DMS114 treated with DMSO at 0.1 percent for 48 hours (cell line): ENCODE measurements at regions not wholly inside any gene's neighbourhood (a gene's known extent, or its start where the extent isn't known, plus 50 kb on each side); places are given as distances from the start of the nearest gene placed in this dataset.
"Not testable (repeated sequence)": the region's sequence is repeated elsewhere in the genome, so short reads cannot be mapped to it uniquely, and the experiment has no call there.

Source experiments
- DNase-seq: peaks from one replicate; lab custom pipeline; 2025; ENCODE audit not compliant: unreplicated experiment; lab: John Stamatoyannopoulos, UW

DNA sequence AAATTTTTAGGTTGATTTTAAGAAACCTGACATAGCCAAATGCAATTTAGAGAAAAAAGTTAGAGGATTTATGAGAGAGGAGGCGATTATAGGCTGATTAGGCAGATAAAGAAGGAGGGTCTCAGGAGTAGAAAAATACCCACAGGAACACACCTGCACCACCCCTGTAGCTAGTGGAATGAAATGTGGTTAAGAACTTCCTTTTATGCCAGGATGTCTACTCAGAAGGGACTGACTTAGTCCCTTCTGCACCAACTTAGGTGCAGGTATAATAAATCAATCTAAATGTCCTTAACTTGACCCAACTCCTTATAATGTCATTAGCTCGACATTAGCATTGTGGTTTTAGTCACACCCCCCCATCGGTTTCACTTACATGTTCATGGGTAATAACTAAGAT, 1274.5 kb upstream of the TMEFF2 start:
- DNase-seq: no peak

DNA sequence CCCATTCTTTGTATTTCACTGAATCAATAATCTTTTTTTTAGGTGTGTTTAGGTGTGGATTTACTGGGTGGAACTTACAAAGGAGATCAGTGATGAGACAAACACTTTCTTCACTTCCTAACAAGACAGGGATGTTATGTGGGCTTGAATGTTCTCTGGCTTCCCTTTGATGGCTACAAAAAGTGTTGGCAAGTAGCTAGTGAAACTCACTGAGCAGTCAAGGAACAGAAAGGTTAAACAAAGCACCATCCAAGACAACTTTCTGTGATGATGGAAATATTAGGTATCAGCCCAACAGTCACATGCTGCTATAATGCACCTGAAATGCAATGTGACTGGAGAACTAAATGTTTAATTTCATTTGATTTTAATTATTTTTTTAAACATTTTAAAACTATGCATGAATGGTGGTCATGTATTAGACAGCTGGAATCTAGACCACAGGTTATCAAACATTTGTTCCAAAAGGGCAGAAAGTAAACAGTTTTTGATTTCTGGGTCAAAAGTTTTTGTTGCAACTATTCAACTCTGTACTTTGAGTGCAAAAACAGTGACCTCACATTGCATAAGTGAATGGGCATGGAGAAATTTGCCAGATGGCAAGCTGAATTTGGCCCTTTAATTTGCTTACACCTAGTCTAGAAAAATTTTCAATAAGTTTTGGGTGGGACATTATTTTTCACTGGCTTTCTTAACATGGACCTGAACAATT, 1272.7 kb upstream of the TMEFF2 start:
- no peak for DNase-seq

DNA sequence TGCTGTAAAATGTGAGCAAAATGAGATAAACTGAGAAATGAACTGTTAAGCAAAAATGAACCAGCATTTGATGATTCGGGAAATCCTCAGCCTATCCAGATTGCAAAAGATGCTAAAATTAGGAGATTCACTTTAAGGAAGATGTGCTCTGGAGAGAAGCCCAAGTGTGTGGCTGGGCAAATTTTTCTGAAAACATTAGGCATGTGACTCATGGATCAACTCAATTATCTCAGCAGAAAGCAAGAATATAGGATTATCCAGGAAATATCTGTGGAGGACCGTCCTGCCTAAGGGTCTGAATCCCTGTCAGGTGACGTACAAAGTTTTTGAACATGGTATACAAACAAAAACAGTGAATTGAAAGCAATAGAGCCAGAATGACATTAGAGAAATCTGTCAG, 1268.3 kb upstream of the TMEFF2 start:
- no peak for DNase-seq

DNA sequence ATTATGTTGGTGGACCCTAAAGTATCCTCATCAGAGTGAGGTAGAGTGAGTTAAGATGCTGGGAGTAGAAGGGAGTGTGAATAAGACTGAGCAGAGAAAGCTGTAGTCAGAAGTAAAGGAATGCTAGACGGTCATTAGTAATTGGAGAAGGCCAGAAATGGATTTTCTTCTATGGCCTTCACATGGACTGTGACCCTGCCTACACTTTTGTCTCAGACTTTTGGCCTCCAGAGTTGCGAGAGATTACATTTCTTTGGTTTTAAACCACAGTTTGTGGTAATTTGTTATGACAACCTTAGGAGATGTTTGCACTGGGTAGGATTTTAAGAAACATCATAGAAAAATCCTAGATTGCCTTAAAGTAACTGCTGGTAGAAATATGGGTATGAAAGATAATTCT, 1267.7 kb upstream of the TMEFF2 start:
- DNase-seq: no peak

DNA sequence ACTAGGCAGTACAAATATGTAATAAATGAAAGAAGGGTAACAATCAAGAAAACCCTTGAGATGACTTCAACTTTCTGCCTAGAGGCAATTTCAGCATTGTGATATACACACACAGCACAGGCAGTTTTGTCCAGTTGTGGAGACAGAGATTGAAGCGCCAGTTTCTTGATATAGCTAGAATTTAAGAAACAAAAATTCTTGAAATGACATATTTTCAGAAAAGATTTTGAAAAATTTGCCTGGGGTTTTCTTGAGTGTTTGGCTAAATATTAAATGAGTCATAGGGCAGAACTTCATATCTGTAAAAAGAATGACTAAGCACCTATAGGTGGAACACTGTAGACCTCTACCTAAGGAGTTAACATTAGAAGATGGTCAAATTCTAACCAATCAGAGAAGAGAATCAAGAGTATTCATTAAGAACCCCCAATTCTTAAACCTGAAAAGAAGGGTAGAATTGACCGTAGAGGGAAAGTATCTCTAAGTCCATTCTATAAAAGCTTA, 1266.8 kb upstream of the TMEFF2 start:
- DNase-seq: no peak

DNA sequence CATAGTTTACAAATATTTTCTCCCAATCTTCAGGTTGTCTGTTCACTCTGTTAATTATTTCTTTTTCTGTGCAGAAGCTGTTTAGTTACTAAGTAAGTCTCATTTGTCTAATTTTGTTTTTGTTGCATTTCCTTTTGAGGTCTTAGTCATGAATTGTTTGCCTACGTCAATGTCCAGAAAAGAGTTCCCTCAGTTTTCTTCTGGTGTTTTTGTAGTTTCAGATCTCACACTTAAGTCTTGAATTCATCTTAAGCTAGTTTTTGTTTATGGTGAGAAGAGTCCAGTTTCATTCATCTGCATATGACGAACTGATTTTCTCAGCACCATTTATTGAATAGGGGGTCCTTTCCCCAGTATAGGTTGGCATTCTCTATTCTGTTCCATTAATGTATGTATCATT, 1252.2 kb upstream of the TMEFF2 start:
- no peak for DNase-seq

DNA sequence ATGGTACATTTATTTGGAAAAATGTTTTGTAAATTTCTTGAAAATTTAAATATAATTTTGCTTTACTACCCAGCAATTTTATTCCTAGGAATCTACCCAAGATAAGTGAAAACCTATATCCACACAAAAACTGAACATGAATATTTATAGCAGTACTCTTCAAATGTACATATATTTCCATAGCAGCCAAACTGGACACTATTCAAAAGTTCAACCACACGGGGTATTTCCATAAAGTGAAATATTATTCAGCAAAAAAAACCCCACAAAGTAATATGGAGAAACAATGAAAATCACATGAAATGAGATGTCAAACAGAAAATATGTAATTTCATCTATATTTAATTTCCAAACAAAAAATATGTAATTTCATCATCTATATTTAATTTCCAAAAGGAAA, 1247.6 kb upstream of the TMEFF2 start:
- no peak for DNase-seq

DNA sequence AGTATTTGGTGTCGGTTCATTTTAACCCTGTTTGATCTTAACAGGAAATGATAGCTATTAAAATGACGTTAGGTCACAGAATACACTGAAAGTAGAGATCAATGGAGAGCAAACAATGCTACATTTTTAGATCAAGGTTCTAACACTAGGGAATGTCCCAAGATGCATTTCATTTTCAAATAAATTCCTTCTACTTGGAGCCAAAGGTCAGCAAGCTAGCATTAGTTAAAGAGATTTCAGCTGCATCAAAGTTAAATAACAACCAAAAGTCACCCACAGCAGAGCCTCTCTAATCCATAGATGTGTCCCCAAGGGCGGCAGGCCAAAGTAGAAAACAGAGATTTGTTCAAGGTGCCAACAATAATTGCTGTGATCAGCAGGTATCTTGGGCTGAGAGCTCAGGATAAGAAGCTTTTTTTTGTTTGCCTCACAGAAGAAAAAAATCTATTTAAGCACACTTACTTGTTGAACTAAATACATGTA, 1233.6 kb upstream of the TMEFF2 start:
- DNase-seq: no peak

DNA sequence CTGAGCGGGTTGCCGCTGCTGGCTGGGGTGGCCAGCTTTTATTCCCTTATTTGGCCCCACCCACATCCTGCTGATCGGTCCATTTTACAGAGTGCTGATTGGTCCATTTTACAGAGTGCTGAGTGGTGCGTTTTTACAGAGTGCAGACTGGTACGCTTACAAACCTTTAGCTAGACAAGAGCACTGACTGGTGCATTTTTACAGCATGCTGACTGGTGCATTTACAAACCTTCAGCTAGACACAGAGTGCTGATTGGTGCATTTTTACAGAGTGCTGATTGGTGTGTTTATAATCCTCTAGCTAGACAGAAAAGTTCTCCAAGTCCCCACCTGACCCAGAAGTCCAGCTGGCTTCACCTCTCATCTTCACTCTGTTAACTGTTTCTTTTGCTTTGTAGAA, 1217.6 kb upstream of the TMEFF2 start:
- not testable (repeated sequence) for DNase-seq

DNA sequence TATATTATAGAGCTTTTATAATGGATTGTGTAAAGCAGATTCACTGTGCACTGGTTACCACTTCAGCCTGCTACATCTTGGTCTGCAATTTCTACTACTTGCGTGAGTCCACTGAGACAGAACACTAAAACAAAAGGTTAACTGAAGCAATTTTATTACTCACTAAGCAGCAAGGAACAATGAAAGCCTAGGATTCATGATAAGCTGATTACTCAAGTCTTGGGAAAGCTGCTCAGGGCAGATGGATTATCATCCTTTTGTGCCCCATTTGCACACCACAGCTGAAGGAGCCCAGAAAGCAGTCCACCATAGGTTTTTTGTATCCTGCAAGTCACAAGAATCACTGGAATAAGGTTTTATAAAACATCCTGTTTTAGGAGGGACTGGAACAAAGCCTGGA, 1215.2 kb upstream of the TMEFF2 start:
- no peak for DNase-seq

DNA sequence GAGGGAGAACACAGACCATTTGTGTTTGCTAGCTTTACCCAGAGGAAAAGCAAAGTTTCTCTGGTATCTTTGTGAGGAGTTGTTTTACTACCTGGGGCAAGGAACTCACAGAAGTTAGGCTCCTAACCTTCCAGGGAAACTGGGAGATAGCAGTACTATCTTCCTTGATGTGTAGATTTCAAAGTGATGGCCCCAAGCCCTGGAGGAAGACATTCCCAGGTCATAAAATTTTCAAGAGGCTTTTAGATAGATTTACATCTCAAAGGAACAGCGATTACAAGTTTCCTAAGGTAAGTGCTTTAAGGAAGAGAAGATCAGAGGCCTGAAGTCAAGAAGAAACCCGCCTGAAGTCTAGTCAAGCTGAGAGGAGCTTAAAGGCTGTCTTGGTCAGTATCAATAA, 1187.8 kb upstream of the TMEFF2 start:
- no peak for DNase-seq

DNA sequence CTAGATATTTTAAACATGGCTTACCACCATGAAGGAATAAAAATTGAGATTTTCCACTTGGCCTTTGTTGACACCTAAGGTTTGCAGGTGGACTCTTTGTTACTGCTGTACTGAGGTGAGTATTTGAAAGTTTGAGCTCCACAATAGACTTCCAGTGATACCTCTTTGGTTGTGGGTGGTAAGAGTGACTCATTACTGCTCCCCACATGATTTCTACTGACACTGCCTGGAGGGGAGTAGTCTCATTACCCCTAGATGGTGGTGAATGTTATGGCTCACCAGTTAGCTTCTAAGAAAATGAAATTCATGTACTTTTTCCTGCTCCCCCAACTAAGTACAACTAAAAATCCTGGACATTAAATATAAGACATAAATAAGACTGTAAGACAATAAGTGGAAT, 1183.1 kb upstream of the TMEFF2 start:
- DNase-seq: no peak

DNA sequence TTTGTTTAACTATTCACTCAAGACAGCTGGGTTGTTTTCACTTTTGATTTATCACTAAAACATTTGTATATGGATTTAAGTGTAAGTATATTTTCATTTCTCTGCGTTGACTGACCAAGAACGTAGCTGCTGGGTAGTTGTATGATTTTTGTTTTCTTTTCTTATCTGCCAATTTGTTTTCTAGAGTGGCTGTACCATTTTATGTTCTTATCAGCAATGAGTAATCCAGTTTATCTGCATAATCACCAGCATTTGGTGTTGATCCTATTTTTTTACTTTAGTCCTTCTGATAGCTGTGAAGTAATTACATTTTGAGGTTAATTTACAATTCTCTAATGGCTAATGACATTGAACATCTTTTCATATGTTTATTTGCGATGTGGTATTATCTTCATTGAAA, 1178.4 kb upstream of the TMEFF2 start:
- DNase-seq: no peak

DNA sequence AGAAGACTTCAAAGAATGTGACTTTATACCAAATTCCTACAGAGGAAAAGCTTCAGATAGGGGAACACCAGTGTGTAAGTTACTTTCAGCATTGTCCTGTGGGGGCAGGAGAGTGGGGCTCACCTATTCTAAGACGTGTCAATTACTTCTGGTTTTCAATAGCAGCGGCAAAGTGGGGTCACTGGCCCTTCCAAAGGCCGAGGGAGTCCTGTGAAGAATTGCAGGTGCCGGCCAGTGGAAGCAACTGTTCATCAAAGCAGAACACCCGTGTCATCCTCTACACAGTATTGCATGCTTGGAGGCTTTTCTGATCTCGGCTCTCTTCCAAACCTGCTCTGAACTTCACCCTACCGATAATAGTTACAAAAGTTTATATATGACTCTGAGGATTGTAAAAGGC, 1176.5 kb upstream of the TMEFF2 start:
- no peak for DNase-seq

DNA sequence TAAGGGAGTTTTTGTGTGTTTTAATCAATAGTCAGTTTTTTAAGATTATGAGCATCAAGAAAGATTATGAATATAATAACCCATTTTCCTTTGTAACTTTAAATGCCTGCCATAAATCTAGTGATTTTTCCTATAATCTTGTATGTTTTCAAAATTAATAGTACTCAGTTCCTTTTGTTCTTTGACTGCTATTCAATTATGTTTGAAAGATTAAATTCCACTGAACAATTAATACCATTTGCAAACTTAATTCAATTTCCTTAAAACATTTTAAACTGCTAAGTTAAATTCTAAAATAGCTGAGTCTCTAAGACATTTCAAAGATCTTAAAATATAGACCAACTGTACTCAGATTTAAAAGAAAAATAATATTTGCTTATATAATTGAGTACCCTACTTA, 1173.9 kb upstream of the TMEFF2 start:
- no peak for DNase-seq

DNA sequence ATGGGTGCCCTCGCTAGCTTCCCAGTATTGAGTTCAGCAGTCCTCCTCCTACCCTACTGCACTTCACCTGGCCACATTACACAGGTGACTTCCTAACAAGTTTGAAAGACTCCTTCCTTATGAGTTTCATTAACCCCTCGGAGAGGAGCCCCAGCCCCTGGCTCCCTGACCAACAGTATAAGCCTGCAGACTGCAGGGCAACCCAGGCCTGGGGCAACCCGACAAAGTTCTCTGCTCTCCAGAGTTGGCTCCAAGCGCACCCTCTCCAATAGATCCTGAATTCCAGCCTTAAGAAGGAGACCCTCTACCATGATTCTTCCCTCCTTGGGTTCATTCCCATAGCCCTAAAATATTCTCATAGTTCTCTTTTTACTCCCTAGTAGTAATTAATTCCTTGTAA, 1162.8 kb upstream of the TMEFF2 start:
- DNase-seq: no peak

DNA sequence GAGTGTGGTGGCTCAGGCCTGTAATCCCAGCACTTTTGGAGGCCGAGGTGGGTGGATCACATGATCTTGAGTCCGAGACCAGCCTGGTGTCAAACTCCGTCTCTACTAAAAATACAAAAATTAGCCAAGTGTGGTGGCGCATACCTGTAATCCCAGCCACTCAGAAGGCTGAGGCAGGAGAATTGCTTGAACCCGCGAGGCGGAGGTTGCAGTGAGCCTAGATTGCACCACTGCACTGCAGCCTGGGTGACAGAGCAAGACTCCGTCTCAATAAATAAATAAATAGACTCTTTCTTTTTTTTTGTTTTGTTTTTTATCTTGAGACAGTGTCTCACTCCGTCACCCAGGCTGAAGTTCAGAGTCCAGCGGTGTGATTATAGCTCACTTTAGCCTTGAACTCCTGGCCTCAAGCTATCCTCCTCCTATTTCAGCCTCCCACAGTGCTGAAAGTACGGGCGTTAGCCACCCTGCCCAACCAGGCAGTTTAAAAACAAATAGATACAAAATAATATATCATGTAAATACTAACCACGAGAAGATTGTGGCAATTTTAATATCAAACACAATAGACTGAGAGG, 1158.0 kb upstream of the TMEFF2 start:
- DNase-seq: not testable (repeated sequence)

DNA sequence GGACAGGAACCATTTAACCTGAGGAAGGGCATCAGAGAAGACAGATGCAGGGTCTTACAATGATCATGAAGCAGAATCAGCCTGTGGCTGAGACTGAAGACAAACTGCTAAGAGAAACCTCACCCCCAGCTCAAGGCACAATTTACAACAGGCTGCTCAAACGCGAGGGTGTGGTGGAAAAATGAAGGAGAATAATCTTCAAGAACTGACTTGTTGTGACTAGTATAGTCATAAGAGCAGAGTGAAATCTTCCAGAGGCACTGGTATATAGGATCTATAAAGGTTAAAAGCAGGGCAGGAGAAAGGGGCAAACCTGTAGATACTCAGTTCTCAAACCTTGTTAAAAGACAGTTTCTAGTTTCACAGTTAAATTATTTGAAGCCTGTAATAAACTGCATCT, 1155.8 kb upstream of the TMEFF2 start:
- no peak for DNase-seq

DNA sequence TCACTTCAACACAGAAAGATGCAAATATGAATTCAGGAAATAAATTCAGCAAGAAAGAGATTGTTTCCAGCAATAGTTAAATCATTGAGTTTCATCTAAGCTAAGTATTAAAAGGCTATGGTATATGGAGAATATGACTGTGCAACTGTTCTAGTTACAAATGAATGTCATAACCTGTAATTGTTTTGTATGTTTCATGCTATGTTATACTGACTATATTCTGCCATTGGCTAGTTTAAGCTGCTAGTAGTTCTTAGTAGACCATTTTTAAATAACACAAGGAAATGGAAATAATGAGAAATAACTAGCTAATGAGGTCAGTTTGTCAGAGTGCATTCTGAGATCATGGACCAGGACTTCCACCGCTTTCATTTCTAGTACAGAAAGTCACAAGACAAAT, 1154.9 kb upstream of the TMEFF2 start:
- no peak for DNase-seq

DNA sequence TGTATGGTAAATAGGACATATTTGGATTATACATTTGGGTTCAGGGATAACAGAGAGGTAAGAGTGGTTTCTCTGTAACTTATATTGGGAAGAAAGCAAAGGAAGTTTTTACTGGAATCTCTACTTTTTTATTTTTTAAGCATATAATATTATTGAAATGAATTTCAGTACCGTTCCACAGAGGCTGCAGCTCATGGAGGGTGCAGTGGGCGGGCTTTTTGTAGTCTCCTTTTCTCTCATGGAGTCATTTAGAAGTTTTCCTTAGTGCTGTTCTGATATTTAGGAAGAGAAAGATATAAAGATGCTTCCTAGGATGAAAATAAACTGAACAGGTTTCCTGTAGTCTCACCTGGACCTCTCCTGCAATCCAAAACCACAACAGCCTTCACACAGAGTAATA, 1153.3 kb upstream of the TMEFF2 start:
- DNase-seq: no peak

DNA sequence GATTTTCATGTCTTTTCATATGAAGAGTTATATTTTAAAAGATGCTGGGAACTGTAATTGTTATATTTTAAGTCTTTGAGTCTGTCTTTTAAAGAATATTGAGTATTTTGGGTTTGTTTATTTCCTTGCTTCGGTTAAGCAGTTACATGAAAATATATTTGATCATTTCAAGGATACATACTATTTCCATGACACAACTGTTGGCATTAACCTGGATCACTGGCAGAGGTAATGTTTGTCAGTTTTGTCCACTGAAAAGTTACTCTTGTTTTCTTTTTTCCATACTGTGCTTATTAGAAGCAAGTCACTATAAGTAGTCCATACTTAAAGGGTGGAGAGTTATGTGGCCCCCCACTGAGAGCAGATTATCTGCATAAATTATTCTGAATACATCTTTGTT, 1142.0 kb upstream of the TMEFF2 start:
- DNase-seq: no peak

DNA sequence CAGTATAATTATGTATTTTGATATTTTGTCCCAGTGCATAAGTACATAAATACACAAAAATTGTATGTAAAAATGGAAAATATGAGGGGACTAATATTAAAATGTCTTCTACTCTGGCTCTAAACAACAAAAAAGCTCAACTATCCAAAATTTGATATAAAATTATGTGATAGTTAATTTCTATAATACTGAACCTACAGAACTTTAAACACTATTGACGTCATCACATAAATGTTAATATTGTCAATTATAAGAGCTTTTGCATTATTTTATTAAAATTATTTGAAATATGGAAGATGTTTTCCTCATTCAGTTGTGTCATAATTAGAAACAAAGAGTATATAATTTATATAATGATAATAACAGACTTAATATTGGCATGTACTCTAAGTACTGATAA, 1139.7 kb upstream of the TMEFF2 start:
- no peak for DNase-seq

DNA sequence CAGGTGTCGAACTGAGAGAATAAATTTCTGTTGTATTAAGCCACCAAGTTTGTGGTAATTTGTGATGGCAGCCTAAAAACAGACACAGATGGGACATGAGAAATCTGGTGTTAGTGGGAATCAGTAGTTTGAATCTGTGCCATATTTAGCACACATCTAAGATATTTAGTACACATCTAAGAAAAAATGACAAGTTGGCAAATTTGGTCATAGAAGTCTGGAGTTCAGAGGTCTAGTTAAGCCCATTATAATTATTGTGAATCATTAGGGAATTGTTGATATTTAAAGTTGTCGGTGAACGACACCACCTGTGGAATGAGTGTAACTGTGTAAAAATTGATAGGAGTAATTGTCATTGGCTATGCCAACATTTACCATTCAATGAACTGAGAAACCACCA, 1138.8 kb upstream of the TMEFF2 start:
- DNase-seq: no peak
